Pancreas (tissue), 10 donors: ENCODE measurements at regions not wholly inside any gene's neighbourhood (a gene's known extent, or its start where the extent isn't known, plus 50 kb on each side); places are given as distances from the start of the nearest gene placed in this dataset.

Experiments used
- ATAC-seq, 4 donors: fragments of 200-7000 bp; cut with Tn5 transposase; one replicate each; pipeline versions ENCODE4 v1.8.0 to v1.9.1; 2020; ENCODE audit warnings: mild to moderate bottlenecking in 4 of 4, moderate library complexity in 4 of 4
- DNase-seq, 6 donors: peaks; one replicate each; pipeline ENCODE4 v3.0.0-alpha.2; 2020
- FAIRE-seq: peaks from 2 replicates; lab custom pipeline; 2012; peaks lifted over from hg19 to GRCh38; lab: Jason Lieb, UNC
- H3K27ac ChIP-seq, 4 donors: fragments of 200-600 bp; sonication (generic); 1 replicate in 3 of 4; 2 replicates in 1 of 4; pipeline versions ENCODE4 v1.5.0 to v1.8.0; 2020
- H3K27me3 ChIP-seq, 4 donors: fragments of 200-600 bp; one replicate each; pipeline ENCODE4 v1.8.0; 2021
- H3K36me3 ChIP-seq, 3 donors: fragments of 200-600 bp; sonication (generic) in 1 of 3; one replicate each; pipeline versions ENCODE4 v1.5.0 to v1.8.0; 2020 to 2021
- H3K4me1 ChIP-seq, 3 donors: fragments of 200-600 bp; one replicate each; pipeline ENCODE4 v1.8.0; 2021
- H3K4me3 ChIP-seq, 4 donors: fragments of 200-600 bp; sonication (generic) in 2 of 4; one replicate each; pipeline versions ENCODE4 v1.5.0 to v1.8.0; 2020 to 2021
- H3K9me3 ChIP-seq, 4 donors: fragments of 200-600 bp; one replicate each; pipeline ENCODE4 v1.8.0; 2021
- CTCF ChIP-seq, 4 donors: fragments of 200-600 bp; sonication (generic) in 3 of 4; IDR thresholded peaks; one replicate each; pipeline versions ENCODE4 v1.5.0 to v1.8.0; 2021; ENCODE audit warnings: antibody characterized with exemption in 4 of 4
- WGBS, 2 donors: extraction: QIAGEN DNeasy Blood & Tissue Kit; methylation state at CpG; one replicate each; pipeline ENCODE4 v1.1.7; 2013; 5-methylcytosine and 5-hydroxymethylcytosine counted together
- intact Hi-C, 3 donors: fragments of 100-400 bp; cut with DNase I; formaldehyde crosslinking; loops; one replicate each; pipeline versions ENCODE4 v1.11.1 to v1.14.2; 2022
- donor health status: healthy with polysubstance abuse.
- donor health status: DM: no; HTN: no; CAD: no; lungs with moderate emphysema.
- donor health status: DM: no; HTN: no; CAD: no.
- donor health status: control.
- donor health status: control.
- donor health status: Bipolar disorder and iron deficiency.
- donor health status: DM: yes; HTN: yes; CAD: no.
- donor health status: DM: no; HTN: no; CAD: no.
- donor health status: DM: no; HTN: no; CAD: no.
- donor health status: DM: yes; HTN: yes; CAD: no.

GRCh38 chr6:155895641-155896040, 440.0 kb upstream of the NOX3 start:
- TF ChIP-seq CTCF (IDR thresholded peaks at IDR 0.05) = no peak
- Histone ChIP-seq H3K36me3 (no peaks in the 10 kb centered on the region), H3K9me3 (no peaks in the 10 kb centered on the region), H3K27ac (no peak overlapping the region), H3K27me3 (no peaks in the 10 kb centered on the region), H3K4me3 (no peak overlapping the region), H3K4me1 (no peaks in the 10 kb centered on the region)
- intact Hi-C loops = no loop called here
- no peak for FAIRE-seq
- 27 to 31% methylated on average over 3 of the region's 3 CpGs for WGBS, 2 donors
- DNase-seq = no peak
- no peak for ATAC-seq

GRCh38 chr6:155894758-155895157, 439.1 kb upstream of the NOX3 start:
- WGBS, 2 donors = 68 to 85% methylated on average over 5 of the region's 5 CpGs
- intact Hi-C loops = no loop called here
- no peaks in the 10 kb centered on the region for H3K36me3 ChIP-seq
- H3K27me3 ChIP-seq = no peaks in the 10 kb centered on the region
- no peaks in the 10 kb centered on the region for H3K4me1 ChIP-seq
- no peak overlapping the region for H3K27ac ChIP-seq
- H3K4me3 ChIP-seq = no peak overlapping the region
- no peak for ATAC-seq
- no peak for TF ChIP-seq CTCF (IDR thresholded peaks at IDR 0.05)
- no peak for FAIRE-seq
- no peaks in the 10 kb centered on the region for H3K9me3 ChIP-seq
- no peak for DNase-seq

GRCh38 chr6:155894262-155894661, 438.6 kb upstream of the NOX3 start:
- Histone ChIP-seq H3K27me3 (no peaks in the 10 kb centered on the region), H3K27ac (no peak overlapping the region), H3K4me1 (no peaks in the 10 kb centered on the region), H3K9me3 (no peaks in the 10 kb centered on the region), H3K4me3 (no peak overlapping the region), H3K36me3 (no peaks in the 10 kb centered on the region)
- ATAC-seq (no peak), DNase-seq (no peak), FAIRE-seq (no peak)
- TF ChIP-seq CTCF (IDR thresholded peaks at IDR 0.05) = no peak
- WGBS, 2 donors = 45 to 60% methylated on average over 4 of the region's 4 CpGs
- intact Hi-C loops = no loop called here

GRCh38 chr6:155890409-155890808, 434.8 kb upstream of the NOX3 start:
- no peak for FAIRE-seq
- Histone ChIP-seq H3K27ac (no peak overlapping the region), H3K9me3 (no peaks in the 10 kb centered on the region), H3K4me3 (no peak overlapping the region), H3K4me1 (no peaks in the 10 kb centered on the region), H3K36me3 (no peaks in the 10 kb centered on the region), H3K27me3 (no peaks in the 10 kb centered on the region)
- WGBS, 2 donors = 55% methylated on average over 2 of the region's 2 CpGs
- no peak for ATAC-seq
- no peak for DNase-seq
- intact Hi-C loops = no loop called here
- TF ChIP-seq CTCF (IDR thresholded peaks at IDR 0.05) = no peak

GRCh38 chr6:155889410-155889809, 433.8 kb upstream of the NOX3 start:
- DNase-seq (no peak), ATAC-seq (peak in 1 of 4 donors; percentile 31), FAIRE-seq (no peak)
- TF ChIP-seq CTCF (IDR thresholded peaks at IDR 0.05) = no peak
- Histone ChIP-seq H3K4me1 (no peaks in the 10 kb centered on the region), H3K27me3 (no peaks in the 10 kb centered on the region), H3K9me3 (no peaks in the 10 kb centered on the region), H3K4me3 (no peak overlapping the region), H3K27ac (no peak overlapping the region), H3K36me3 (no peaks in the 10 kb centered on the region)
- intact Hi-C loops = no loop called here
- 35% methylated on average over 3 of the region's 3 CpGs for WGBS, 2 donors
